Islet precursor cell (in vitro differentiated cells): ENCODE measurements at regions not wholly inside any gene's neighbourhood (a gene's known extent, or its start where the extent isn't known, plus 50 kb on each side); places are given as distances from the start of the nearest gene placed in this dataset.

ENCODE experiments used
- DNase-seq: peaks from one replicate; pipeline ENCODE4 v3.0.0-alpha.2; 2018

DNA sequence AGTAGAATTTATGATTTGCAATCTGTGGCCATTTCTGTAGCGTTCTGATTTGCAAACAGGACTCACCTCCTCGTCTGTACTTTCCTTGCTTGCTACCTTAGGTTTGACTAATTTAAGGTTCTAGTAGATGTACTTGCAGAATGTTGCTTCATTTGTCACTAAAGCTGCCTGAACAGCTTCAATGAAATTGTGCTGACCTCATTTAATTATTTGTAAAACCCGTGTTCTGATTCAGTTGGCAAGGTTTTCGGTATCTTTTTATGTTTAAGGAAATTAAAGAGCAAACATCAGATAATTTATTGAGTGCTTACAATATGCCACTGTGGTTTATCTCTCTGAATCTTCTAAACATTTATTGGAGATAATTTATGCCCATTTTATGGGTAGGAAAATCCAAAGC is 284.9 kb upstream of the EEF2KMT start:
- DNase-seq, result no peak

GRCh38 chr16:5381481-5381880 is 283.9 kb upstream of the EEF2KMT start:
- no peak for DNase-seq

DNA sequence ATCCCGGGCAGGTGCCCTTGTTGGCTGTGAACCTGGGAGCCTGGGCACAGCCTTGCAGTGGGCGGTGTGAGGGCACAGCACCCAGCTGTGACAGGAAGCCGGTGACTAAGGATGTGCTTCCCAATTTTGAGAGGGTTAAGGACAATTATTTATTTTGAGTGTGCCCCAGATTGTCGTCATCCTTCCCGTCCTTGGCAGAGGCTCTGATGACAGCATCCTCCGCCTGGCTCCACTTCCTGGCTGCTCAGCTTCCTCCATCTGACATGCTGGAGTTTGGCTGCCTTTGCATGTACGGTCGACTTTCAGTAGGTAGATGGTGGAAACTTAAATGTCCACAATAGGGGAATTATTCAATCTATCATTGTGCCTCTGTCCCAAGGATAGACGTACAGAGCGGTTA is 282.4 kb upstream of the EEF2KMT start:
- no peak for DNase-seq

DNA sequence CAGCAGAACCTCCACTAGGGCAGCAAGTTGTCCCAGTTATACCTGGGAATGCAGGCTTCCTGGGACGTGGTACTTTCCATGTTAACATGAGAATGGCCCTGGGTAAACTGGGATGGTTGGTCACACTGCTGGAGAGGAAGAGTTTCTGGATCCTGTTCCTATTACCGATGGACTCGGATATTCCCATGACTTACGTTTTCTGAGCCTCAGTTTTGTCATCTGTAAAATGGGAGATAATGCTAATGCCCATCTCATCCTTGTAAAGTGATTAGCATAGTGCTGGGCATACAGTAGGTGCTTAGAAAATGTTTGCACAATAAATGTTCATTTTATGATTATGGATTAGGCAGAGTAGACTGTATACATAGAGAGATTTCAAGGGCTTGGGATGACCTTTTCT is 280.9 kb upstream of the EEF2KMT start:
- no peak for DNase-seq

DNA sequence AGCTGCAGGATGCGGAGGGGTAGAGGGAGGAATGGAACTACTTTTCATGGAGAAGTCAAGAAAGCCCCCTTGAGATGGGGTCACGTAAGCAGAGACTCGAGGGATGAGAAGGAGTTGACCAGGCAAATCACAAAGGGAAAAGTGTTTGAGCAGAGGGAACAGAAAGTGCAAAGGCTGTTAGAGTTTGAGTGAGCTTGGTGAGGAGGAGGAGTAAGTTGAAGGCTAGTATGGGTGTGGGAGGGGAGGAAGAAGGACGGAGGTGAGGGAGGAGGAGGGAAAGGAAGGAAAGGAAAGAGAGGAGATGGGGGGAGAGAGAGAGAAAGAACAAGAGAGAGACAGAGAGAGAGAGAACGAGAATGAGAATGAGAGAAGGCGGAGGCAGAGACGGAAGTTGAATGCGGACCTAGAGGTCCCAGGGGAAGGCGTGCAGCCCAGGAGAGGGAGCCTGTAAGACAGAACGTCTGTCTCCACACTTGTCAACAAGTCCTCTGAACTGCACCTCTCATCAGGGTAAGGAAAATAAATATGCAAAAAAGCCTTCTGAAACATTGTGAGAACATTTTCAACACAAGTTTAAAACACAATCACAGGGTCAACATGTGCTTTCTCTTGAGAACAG is 279.8 kb upstream of the EEF2KMT start:
- DNase-seq, result no peak

DNA sequence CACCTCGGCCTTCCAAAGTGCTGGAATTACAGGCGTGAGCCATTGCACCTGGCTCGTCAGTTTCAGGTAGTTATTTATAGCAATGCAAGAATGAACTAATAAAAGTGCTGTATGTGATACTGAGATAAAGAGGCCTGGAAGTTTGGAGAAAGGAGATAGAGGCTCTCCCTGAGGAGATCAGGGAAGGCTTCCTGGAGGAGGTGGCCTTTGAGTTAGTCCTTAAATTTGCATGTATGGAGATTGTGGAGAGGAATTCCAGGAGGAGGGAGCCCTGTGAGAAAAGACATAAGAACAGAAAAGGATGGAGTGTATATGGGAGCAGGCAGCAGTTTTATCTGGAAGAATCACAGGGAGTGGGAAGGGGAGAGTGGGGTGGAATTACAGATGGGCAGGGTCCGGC is 276.6 kb upstream of the EEF2KMT start:
- DNase-seq, result no peak

GRCh38 chr16:5367951-5368350 is 270.4 kb upstream of the EEF2KMT start:
- no peak for DNase-seq

DNA sequence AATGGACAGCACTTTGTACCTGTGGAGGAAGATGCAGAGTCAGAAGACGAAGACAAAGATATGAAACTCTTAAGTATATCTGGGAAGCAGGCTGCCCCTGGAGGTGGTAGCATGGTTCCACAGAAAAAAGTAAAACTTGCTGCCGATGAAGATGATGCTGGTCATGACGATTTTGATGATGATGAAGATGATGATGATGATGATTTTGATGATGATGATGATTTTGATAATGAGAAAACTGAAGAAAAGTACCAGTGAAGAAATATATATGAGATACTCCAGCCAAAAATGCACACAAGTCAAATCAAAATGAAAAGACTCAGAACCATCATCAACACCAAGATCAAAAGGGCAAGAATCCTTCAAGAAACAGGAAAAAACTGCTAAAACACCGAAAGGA is 268.5 kb upstream of the EEF2KMT start:
- no peak for DNase-seq

DNA sequence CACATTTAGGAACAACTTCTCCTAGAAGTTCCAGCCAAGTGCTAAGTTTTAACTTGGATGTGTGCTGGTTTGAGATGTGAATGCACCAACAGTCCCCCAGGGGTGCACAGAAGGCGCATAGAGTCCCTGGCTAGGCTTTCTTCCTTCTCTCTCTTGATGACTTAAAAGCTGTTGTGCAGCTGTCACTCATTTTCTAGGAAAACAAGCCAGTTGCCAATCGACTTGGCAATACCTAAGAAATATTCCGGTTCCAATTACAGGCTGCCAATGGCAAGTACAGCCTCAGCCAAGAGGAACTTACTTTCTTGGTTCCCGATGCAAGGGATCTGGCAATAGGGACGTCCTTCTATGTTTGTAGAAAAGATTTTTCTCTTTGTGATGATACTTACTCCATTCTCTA is 266.6 kb upstream of the EEF2KMT start:
- no peak for DNase-seq

DNA sequence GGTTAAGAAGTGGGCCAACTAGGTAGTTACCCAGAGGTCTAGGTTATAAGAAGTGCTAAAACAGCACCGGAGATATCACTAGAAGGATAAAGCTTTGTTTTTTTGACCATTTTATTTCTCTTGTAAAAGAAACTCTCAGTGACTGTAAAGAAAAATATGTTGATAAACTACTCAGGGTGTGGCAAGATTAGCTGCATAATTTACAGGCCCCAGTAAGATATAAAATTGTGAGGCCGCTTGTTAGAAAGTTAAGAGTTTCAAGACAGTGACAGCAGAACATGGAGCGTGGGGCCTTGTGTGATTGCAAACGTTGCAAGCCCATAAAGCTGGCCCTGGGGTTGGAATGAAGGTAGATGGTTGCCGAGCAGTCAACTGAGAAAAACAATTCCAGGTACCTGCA is 263.7 kb upstream of the EEF2KMT start:
- no peak for DNase-seq

GRCh38 chr16:5354645-5355044 is 257.1 kb upstream of the EEF2KMT start:
- no peak for DNase-seq

GRCh38 chr16:5349670-5350517 is 252.3 kb upstream of the EEF2KMT start:
- DNase-seq, result peak; percentile 56

GRCh38 chr16:5349101-5349500 is 251.5 kb upstream of the EEF2KMT start:
- no peak for DNase-seq

- no peak for DNase-seq
Measured at GRCh38 chr16:5347561-5347960, 250.0 kb upstream of the EEF2KMT start.

DNA sequence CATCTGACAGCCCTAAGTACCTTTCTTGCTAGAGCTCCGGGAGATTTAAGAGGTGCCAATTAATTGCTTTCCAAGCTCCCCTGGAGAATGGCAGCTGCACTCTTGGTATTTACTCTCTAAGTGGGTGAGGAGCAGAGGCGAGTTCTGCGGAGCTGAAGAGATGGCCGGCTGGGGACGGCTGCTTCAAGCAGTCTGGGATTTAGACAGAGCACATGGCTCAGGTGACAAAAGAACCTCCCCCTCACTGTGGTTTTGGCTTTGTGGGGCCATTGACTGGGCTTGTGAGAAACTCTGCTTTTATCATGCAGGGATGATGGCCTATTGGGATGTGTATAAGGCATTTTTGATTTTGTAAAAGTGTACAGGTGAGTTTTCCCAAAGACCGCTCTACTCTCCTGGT is 239.3 kb upstream of the EEF2KMT start:
- no peak for DNase-seq

DNA sequence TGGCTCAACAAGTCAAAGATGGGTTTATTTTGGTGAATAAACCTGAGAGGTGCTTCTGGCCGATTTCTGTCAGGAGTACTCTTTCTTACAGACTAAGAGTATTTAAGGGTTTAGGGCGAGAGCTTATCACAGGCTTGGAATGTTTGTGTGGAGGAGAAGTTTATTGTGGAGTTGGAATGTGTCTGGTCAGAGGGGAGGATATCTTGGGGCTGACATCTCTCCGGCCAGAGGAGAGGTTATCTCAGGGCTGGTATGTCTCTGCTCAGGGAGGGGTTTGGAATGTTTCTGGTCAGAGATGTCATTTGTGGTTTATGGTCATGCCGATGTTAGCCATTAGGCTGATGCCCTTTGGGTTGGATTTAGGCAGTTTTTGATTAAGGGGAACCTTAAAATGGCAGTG is 236.4 kb upstream of the EEF2KMT start:
- DNase-seq, result no peak

DNA sequence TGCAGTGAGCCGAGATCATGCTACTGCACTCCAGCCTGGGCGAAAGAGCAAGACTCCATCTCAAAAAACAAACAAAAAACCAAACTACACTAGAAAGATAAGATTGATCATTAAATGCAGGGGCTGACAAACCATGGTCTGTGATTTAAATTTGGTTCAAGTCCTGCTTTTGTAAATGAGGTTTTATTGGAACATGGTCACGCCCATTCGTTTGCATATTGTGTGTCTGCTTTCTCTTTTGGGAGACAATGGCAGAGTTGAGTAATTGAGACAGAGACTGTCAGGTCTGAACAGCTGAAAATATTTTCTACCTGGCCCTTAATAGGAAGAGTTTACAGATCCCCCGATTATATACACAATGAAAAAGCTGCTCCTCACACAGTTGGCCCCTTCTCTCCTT is 235.5 kb upstream of the EEF2KMT start:
- no peak for DNase-seq

DNA sequence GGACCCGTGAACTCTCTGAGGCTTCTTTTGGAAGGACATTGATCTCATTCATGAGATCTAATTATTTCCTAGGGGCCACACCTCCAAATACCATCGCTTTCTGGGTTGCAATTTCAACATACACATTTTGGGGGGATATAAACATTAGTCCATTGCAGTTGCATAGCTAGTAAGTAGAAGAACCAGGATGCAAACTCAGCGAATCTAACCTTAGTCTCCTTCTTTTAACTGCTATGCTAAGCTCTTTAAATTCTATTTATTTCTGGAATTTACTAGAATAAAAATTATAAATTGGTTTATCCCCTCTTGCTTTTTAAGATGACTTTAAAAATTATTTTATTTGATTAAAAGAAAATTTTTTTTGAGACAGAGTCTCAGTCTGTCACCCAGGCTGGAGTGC is 232.5 kb upstream of the EEF2KMT start:
- DNase-seq, result no peak

DNA sequence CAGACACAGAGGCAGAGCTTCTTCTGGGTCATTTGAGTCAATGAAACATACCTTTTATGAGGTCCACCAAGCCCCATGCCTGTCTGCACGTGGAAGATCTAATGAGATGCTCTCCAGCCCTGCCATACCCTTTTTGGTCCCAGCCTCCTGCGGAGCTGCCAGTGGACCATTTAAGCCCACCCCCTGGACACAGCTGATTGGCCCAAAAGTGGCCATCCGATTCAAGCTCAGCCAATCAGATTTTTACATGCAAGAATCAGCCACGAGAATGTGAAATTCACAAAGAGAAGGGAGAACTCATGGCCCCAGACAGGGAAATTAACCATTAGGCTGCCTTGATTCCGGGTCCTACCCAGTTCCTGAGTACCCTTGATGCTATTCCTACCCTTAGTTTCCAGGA is 231.0 kb upstream of the EEF2KMT start:
- no peak for DNase-seq

- no peak for DNase-seq
Measured at GRCh38 chr16:5326395-5326794, 228.8 kb upstream of the EEF2KMT start.

GRCh38 chr16:5325932-5326331 is 228.3 kb upstream of the EEF2KMT start:
- DNase-seq, result no peak

GRCh38 chr16:5323284-5324141 is 225.9 kb upstream of the EEF2KMT start:
- peak; percentile 83 for DNase-seq

DNA sequence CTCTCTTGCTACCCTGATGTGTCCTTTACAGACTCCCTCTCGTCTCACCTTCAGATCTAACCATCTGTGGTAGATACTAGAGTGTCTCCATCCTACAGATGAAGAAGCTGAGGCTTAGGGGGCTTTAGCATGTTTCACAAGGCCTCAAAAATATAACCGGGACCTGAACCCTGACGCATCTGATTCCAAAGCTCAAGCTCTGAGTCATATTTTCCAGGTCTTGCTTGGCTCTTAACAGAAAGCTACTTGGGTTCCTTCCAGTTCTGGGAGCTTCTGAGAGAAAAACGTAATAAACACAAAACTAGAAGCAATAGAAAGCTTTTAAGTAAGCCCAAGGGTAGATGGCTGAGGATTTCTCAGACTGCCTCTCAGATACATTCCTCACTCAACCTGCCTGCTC is 224.3 kb upstream of the EEF2KMT start:
- no peak for DNase-seq

DNA sequence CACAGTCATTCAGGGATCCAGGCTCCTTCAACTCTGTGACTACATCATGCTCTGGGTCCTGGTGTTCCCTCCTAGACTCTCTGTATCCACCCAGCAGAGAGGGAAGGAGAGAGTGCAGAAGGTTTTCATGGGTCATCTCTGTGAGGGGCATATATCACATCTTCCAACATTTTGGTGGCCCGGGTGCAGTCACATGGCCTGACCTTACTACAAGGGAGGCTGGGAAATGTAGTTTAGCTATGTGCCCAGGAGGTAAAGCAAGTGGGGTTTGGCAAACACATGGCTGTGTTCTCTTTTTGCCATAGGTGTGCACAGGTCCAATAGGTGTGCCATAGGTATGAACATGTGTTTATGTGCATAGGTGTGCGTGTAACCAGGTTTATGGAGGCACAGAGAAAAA is 222.2 kb upstream of the EEF2KMT start:
- no peak for DNase-seq
